ENCODE measurements at regions not wholly inside any gene's neighbourhood (a gene's known extent, or its start where the extent isn't known, plus 50 kb on each side); places are given as distances from the start of the nearest gene placed in this dataset.

DNA sequence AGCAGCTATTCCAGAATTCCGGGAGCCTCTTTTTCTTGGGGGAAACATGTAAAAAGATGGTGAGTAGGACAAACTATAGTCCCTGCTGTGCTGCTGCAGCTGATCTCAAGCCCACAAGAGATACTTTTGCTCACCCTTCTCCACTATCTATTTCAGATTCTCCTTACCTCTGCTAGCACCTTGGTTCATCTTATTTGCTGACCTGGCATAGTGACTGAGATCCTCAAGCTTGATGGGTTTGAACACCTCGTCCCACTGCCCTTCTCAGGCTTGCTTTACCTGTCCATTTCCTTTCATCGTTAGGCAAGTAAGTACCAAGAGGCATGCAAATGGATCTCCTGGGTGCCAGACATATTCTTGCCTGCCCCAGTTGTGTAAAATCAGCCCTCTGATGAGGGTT is 338.4 kb upstream of the SMARCA2 start:
- TF ChIP-seq YY1 (IDR thresholded peaks at IDR 0.05; ENCODE audit: insufficient read depth, insufficient read length) (no peak), SUZ12 (IDR thresholded peaks at IDR 0.05; ENCODE audit: extremely low read depth, insufficient read depth, insufficient read length) (no peak), ZNF274 (IDR thresholded peaks at IDR 0.05; ENCODE audit: low read depth, low read length) (no peak)

Measured in NT2/D1 (cell line).